DMS153 treated with DMSO at 0.1 percent for 48 hours (cell line): ENCODE measurements at regions not wholly inside any gene's neighbourhood (a gene's known extent, or its start where the extent isn't known, plus 50 kb on each side); places are given as distances from the start of the nearest gene placed in this dataset.

Experiments
- DNase-seq: peaks from one replicate; lab custom pipeline; 2025; ENCODE audit not compliant: unreplicated experiment; lab: John Stamatoyannopoulos, UW

GRCh38 chr6:170117111-170117972 is 173.5 kb downstream of the DLL1 start:
- no peak for DNase-seq

GRCh38 chr6:170116636-170117035 is 174.2 kb downstream of the DLL1 start:
- no peak for DNase-seq

- peak; percentile 64 for DNase-seq
Observed at GRCh38 chr6:170114956-170115855, 175.7 kb downstream of the DLL1 start.

GRCh38 chr6:170114187-170114945 is 176.5 kb downstream of the DLL1 start:
- DNase-seq = no peak

GRCh38 chr6:170113141-170113540 is 177.7 kb downstream of the DLL1 start:
- no peak for DNase-seq

GRCh38 chr6:170112583-170112860 is 178.4 kb downstream of the DLL1 start:
- DNase-seq = no peak

- no peak for DNase-seq
Observed at GRCh38 chr6:170111816-170112582, 178.9 kb downstream of the DLL1 start.

- DNase-seq = no peak
Observed at GRCh38 chr6:170111141-170111664, 179.7 kb downstream of the DLL1 start.

GRCh38 chr6:170110201-170111140 is 180.4 kb downstream of the DLL1 start:
- no peak for DNase-seq

- DNase-seq = no peak
Observed at GRCh38 chr6:170108890-170109587, 181.8 kb downstream of the DLL1 start.

- DNase-seq = no peak
Observed at GRCh38 chr6:170108456-170108855, 182.4 kb downstream of the DLL1 start.

- no peak for DNase-seq
Observed at GRCh38 chr6:170107606-170108222, 183.2 kb downstream of the DLL1 start.

- no peak for DNase-seq
Observed at GRCh38 chr6:170106906-170107525, 183.9 kb downstream of the DLL1 start.

GRCh38 chr6:170102582-170103481 is 188.0 kb downstream of the DLL1 start:
- no peak for DNase-seq

- no peak for DNase-seq
Observed at GRCh38 chr6:170102038-170102437, 188.8 kb downstream of the DLL1 start.

- DNase-seq = no peak
Observed at GRCh38 chr6:170101281-170102035, 189.4 kb downstream of the DLL1 start.
